GM23338 (cell line): ENCODE measurements at regions not wholly inside any gene's neighbourhood (a gene's known extent, or its start where the extent isn't known, plus 50 kb on each side); places are given as distances from the start of the nearest gene placed in this dataset.

ENCODE experiments used
- ATAC-seq: fragments of 200-7000 bp; cut with Tn5 transposase; 3 replicates; pipeline ENCODE4 v1.9.1; 2020
- DNase-seq: peaks from one replicate; pipeline ENCODE4 v3.0.0-alpha.2; 2015; ENCODE audit warnings: low spot score
- H2AFZ ChIP-seq: fragments of 200-600 bp; sonication (generic); 2 replicates; pipeline ENCODE4 v1.8.0; 2016; ENCODE audit warnings: antibody characterized with exemption, mild to moderate bottlenecking, moderate library complexity
- H3F3A ChIP-seq: fragments of 200-600 bp; sonication (generic); replicated peaks from 2 replicates; pipeline ENCODE4 v1.8.0; 2017; ENCODE audit warnings: antibody characterized with exemption, mixed run types, low read depth
- H3K27ac ChIP-seq: fragments of 200-600 bp; sonication (generic); 2 replicates; pipeline ENCODE4 v1.6.1; 2016; ENCODE audit warnings: low read depth
- H3K27me3 ChIP-seq: fragments of 200-600 bp; sonication (generic); 2 replicates; pipeline ENCODE4 v1.8.0; 2016; ENCODE audit warnings: mild to moderate bottlenecking, mixed run types, moderate library complexity; ENCODE audit not compliant: insufficient read depth
- H3K36me3 ChIP-seq: fragments of 200-600 bp; sonication (generic); 2 replicates; pipeline ENCODE4 v1.8.0; 2016; ENCODE audit warnings: mild to moderate bottlenecking; ENCODE audit not compliant: insufficient read depth
- H3K4me1 ChIP-seq: fragments of 200-600 bp; sonication (generic); 2 replicates; pipeline ENCODE4 v1.8.0; 2016; ENCODE audit warnings: mild to moderate bottlenecking, moderate library complexity; ENCODE audit not compliant: insufficient read depth
- H3K4me2 ChIP-seq: fragments of 200-600 bp; sonication (generic); 2 replicates; pipeline ENCODE4 v1.7.1; 2017; ENCODE audit warnings: mixed run types
- H3K4me3 ChIP-seq: fragments of 200-600 bp; sonication (generic); 2 replicates; pipeline ENCODE4 v1.6.1; 2016; ENCODE audit warnings: mixed run types
- H3K79me2 ChIP-seq: fragments of 200-600 bp; sonication (generic); replicated peaks from 2 replicates; pipeline ENCODE4 v1.8.0; 2017; ENCODE audit warnings: mild to moderate bottlenecking; ENCODE audit not compliant: insufficient read depth
- H3K9me2 ChIP-seq: fragments of 200-600 bp; sonication (generic); 2 replicates; pipeline ENCODE4 v1.8.0; 2017; ENCODE audit not compliant: insufficient read depth
- H4K20me1 ChIP-seq: fragments of 200-600 bp; sonication (generic); replicated peaks from 2 replicates; pipeline ENCODE4 v1.8.0; 2017; ENCODE audit warnings: mild to moderate bottlenecking; ENCODE audit not compliant: insufficient read depth
- H3K27ac Mint-ChIP-seq: 2 replicates; pipeline ENCODE4 v1.8.0; 2020; ENCODE audit warnings: inconsistent platforms, mild to moderate bottlenecking, moderate library complexity, mixed read lengths
- H3K27me3 Mint-ChIP-seq: 3 replicates; pipeline ENCODE4 v1.8.0; 2022; ENCODE audit warnings: low read depth, mild to moderate bottlenecking, moderate library complexity, mixed read lengths, inconsistent platforms; ENCODE audit not compliant: insufficient read depth, poor library complexity
- H3K36me3 Mint-ChIP-seq: 3 replicates; pipeline ENCODE4 v1.8.0; 2021; ENCODE audit warnings: low read depth, mild to moderate bottlenecking, inconsistent platforms, moderate library complexity, mixed read lengths
- H3K4me1 Mint-ChIP-seq: 3 replicates; pipeline ENCODE4 v1.8.0; 2020; ENCODE audit warnings: mild to moderate bottlenecking, inconsistent platforms, mixed read lengths
- H3K4me3 Mint-ChIP-seq: 3 replicates; pipeline ENCODE4 v1.8.0; 2021; ENCODE audit warnings: moderate library complexity, mild to moderate bottlenecking, inconsistent platforms, mixed read lengths
- H3K9me3 Mint-ChIP-seq: 3 replicates; pipeline ENCODE4 v1.8.0; 2020; ENCODE audit warnings: moderate library complexity, mild to moderate bottlenecking, inconsistent platforms, mixed read lengths
- CREB1 ChIP-seq: fragments of 250-450 bp; sonication (Bioruptor Pico); IDR thresholded peaks from 2 replicates; pipeline ENCODE4 v1.5.0; 2020; ENCODE audit warnings: low read depth, mild to moderate bottlenecking, moderate library complexity
- CTCF ChIP-seq, 2 experiments: fragments of 200-600 bp in 1 of 2; sonication (generic) in 1 of 2; conservative IDR thresholded peaks; 2 replicates each; pipeline versions ENCODE4 v1.5.1 to v1.6.1; 2016 to 2017; ENCODE audit warnings: antibody characterized with exemption in 2 of 2, low read depth in 2 of 2, mild to moderate bottlenecking in 2 of 2, moderate library complexity in 1 of 2
- ETS1 ChIP-seq: IDR thresholded peaks from 2 replicates; pipeline ENCODE4 v1.6.1; 2016; ENCODE audit warnings: antibody characterized with exemption
- EZH2 ChIP-seq: fragments of 200-600 bp; sonication (generic); IDR thresholded peaks from one replicate; pipeline ENCODE4 v1.8.0; 2017; ENCODE audit warnings: antibody characterized with exemption, mild to moderate bottlenecking, low read depth; ENCODE audit not compliant: unreplicated experiment
- EZH2phosphoT487 ChIP-seq: fragments of 200-600 bp; sonication (generic); IDR thresholded peaks from one replicate; pipeline ENCODE4 v1.8.1; 2018; ENCODE audit warnings: antibody characterized with exemption; ENCODE audit not compliant: unreplicated experiment
- JUNB ChIP-seq: IDR thresholded peaks from one replicate; pipeline ENCODE4 v1.6.1; 2016; ENCODE audit warnings: antibody characterized with exemption; ENCODE audit not compliant: unreplicated experiment
- NANOG ChIP-seq: IDR thresholded peaks from 2 replicates; pipeline ENCODE4 v1.6.1; 2016; ENCODE audit warnings: antibody characterized with exemption, borderline replicate concordance
- POLR2AphosphoS5 ChIP-seq: IDR thresholded peaks from 2 replicates; pipeline ENCODE4 v1.6.1; 2016; ENCODE audit warnings: antibody characterized with exemption, low read depth
- REST ChIP-seq: IDR thresholded peaks from one replicate; pipeline ENCODE4 v1.6.1; 2018; ENCODE audit warnings: antibody characterized with exemption; ENCODE audit not compliant: unreplicated experiment
- STAT1 ChIP-seq: IDR thresholded peaks from one replicate; pipeline ENCODE4 v1.6.1; 2016; ENCODE audit warnings: antibody characterized with exemption; ENCODE audit not compliant: unreplicated experiment
- ZNF114 ChIP-seq: fragments of 250-450 bp; sonication (Bioruptor Pico); IDR thresholded peaks from 2 replicates; pipeline ENCODE4 v1.5.0; 2020; ENCODE audit warnings: mild to moderate bottlenecking, moderate library complexity
- ZNF331 ChIP-seq: fragments of 250-450 bp; sonication (Bioruptor Pico); IDR thresholded peaks from 2 replicates; pipeline ENCODE4 v1.5.0; 2020; ENCODE audit warnings: low read depth, mild to moderate bottlenecking, moderate library complexity
- TF ChIP-seq, protein P1 (sequence below): fragments of 250-450 bp; sonication (Bioruptor Pico); IDR thresholded peaks from 2 replicates; pipeline ENCODE4 v1.5.0; 2020; ENCODE audit warnings: mild to moderate bottlenecking, moderate library complexity

DNA sequence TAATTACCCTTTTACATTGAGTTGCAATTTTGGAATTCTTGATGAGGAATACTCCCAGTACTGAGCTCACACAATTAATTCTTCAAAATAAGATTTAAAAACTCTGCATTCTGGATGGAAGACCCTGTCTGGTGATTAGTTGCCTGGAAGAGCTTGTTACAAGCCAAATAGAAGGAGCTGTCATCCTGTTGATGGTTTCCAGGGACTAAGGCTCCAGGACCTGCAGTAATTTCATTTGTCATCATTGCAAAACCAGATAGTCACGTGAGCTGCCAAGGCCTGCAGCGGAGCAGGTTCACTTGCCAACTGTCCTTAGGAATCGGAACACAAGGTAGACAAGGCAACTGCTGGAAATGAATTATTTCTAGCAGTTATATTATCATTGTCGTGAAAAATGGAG, 597.7 kb downstream of the CCDC171 start (continued):
- TF ChIP-seq JUNB (no peak), EZH2phosphoT487 (no peak)

DNA sequence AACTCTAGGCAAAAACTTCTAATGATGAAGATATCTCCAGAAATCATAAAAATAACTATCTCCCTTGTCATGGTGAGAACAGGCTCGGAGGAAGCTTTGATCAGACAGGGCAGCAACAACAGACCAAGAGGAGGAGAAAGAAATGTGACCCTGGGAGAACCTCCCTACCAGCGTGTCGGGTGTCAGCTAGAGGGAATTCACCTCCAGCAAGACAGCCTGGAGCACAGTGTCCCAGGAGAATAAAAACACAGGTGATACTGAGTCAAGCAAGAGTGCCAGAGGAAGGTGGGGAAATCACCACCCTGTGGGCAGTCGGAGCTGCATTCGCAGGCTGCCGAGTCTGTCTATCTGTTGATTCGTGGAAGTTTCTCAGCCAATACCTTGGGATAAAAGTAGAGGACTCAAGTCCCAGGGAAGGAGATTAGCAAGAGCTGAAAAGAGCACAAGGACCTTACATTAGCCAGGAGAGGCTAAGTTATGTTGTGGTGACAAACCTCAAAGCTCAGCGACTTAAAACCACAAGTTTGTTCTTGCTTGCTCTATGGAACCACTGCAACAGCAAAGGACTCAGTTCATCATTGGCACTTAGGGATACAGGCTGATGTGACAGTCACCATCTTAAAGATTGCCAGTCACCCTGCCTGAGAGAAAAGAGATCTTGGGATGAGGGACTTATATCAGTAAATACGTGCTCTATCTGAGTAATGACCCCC, 598.3 kb downstream of the CCDC171 start:
- H3K9me2 ChIP-seq: no peaks in the 10 kb centered on the region
- H3K27me3 ChIP-seq: peaks cover 13% of the 10 kb centered on the region
- DNase-seq (no peak), ATAC-seq (no peak)
- H4K20me1 ChIP-seq: no peaks in the 10 kb centered on the region
- H3K4me2 ChIP-seq: no peak overlapping the region
- Mint-ChIP-seq H3K9me3 (no peaks in the 10 kb centered on the region), H3K4me1 (peaks cover 11% of the 10 kb centered on the region), H3K27ac (no peak overlapping the region), H3K27me3 (peaks cover 15% of the 10 kb centered on the region), H3K36me3 (no peaks in the 10 kb centered on the region), H3K4me3 (no peak overlapping the region)
- H3F3A ChIP-seq: no peaks in the 10 kb centered on the region
- H2AFZ ChIP-seq: no peak overlapping the region
- H3K4me1 ChIP-seq: no peaks in the 10 kb centered on the region
- TF ChIP-seq POLR2AphosphoS5 (no peak), STAT1 (no peak), ZNF331 (CRISPR knock-in tag) (no peak), EZH2phosphoT487 (no peak), NANOG (no peak), ETS1 (no peak), CTCF (conservative IDR thresholded peaks at IDR 0.05; ENCODE audit: low read depth in 2 of 2) (no peak), CREB1 (no peak), EZH2 (no peak), REST (no peak), JUNB (no peak), ZNF114 (no peak)
- TF ChIP-seq, protein P1, sequence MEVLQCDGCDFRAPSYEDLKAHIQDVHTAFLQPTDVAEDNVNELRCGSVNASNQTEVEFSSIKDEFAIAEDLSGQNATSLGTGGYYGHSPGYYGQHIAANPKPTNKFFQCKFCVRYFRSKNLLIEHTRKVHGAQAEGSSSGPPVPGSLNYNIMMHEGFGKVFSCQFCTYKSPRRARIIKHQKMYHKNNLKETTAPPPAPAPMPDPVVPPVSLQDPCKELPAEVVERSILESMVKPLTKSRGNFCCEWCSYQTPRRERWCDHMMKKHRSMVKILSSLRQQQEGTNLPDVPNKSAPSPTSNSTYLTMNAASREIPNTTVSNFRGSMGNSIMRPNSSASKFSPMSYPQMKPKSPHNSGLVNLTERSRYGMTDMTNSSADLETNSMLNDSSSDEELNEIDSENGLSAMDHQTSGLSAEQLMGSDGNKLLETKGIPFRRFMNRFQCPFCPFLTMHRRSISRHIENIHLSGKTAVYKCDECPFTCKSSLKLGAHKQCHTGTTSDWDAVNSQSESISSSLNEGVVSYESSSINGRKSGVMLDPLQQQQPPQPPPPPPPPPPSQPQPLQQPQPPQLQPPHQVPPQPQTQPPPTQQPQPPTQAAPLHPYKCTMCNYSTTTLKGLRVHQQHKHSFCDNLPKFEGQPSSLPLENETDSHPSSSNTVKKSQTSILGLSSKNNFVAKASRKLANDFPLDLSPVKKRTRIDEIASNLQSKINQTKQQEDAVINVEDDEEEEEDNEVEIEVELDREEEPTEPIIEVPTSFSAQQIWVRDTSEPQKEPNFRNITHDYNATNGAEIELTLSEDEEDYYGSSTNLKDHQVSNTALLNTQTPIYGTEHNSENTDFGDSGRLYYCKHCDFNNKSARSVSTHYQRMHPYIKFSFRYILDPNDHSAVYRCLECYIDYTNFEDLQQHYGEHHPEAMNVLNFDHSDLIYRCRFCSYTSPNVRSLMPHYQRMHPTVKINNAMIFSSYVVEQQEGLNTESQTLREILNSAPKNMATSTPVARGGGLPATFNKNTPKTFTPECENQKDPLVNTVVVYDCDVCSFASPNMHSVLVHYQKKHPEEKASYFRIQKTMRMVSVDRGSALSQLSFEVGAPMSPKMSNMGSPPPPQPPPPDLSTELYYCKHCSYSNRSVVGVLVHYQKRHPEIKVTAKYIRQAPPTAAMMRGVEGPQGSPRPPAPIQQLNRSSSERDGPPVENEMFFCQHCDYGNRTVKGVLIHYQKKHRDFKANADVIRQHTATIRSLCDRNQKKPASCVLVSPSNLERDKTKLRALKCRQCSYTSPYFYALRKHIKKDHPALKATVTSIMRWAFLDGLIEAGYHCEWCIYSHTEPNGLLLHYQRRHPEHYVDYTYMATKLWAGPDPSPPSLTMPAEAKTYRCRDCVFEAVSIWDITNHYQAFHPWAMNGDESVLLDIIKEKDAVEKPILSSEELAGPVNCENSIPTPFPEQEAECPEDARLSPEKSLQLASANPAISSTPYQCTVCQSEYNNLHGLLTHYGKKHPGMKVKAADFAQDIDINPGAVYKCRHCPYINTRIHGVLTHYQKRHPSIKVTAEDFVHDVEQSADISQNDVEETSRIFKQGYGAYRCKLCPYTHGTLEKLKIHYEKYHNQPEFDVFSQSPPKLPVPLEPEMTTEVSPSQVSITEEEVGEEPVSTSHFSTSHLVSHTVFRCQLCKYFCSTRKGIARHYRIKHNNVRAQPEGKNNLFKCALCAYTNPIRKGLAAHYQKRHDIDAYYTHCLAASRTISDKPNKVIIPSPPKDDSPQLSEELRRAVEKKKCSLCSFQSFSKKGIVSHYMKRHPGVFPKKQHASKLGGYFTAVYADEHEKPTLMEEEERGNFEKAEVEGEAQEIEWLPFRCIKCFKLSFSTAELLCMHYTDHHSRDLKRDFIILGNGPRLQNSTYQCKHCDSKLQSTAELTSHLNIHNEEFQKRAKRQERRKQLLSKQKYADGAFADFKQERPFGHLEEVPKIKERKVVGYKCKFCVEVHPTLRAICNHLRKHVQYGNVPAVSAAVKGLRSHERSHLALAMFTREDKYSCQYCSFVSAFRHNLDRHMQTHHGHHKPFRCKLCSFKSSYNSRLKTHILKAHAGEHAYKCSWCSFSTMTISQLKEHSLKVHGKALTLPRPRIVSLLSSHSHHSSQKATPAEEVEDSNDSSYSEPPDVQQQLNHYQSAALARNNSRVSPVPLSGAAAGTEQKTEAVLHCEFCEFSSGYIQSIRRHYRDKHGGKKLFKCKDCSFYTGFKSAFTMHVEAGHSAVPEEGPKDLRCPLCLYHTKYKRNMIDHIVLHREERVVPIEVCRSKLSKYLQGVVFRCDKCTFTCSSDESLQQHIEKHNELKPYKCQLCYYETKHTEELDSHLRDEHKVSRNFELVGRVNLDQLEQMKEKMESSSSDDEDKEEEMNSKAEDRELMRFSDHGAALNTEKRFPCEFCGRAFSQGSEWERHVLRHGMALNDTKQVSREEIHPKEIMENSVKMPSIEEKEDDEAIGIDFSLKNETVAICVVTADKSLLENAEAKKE: no peak
- no peaks in the 10 kb centered on the region for H3K36me3 ChIP-seq
- H3K27ac ChIP-seq: no peak overlapping the region
- no peak overlapping the region for H3K4me3 ChIP-seq
- no peaks in the 10 kb centered on the region for H3K79me2 ChIP-seq
